Keratinocyte (primary cell): ENCODE measurements at regions not wholly inside any gene's neighbourhood (a gene's known extent, or its start where the extent isn't known, plus 50 kb on each side); places are given as distances from the start of the nearest gene placed in this dataset.

Source experiments
- DNase-seq: peaks from one replicate; pipeline ENCODE4 v3.0.0-alpha.2; 2011; ENCODE audit warnings: low read depth, missing footprints, low spot score
- FAIRE-seq: peaks from 2 replicates; lab custom pipeline; 2011; peaks lifted over from hg19 to GRCh38; lab: Jason Lieb, UNC
- H2AFZ ChIP-seq: 2 replicates; pipeline ENCODE4 v1.6.0; 2012; ENCODE audit warnings: low read length, control low read depth, inconsistent platforms; ENCODE audit not compliant: control insufficient read depth
- H3K27ac ChIP-seq: 2 replicates; pipeline ENCODE4 v1.5.1; 2011; ENCODE audit warnings: low read length; ENCODE audit not compliant: control insufficient read depth, insufficient read depth
- H3K27me3 ChIP-seq: 3 replicates; pipeline ENCODE4 v1.6.0; 2011; ENCODE audit warnings: low read length; ENCODE audit not compliant: control insufficient read depth, insufficient read depth; ENCODE audit errors: extremely low read depth
- H3K36me3 ChIP-seq, 2 experiments: 2 replicates in 1 of 2; 3 replicates in 1 of 2; pipeline ENCODE4 v1.5.1; 2011; ENCODE audit warnings: low read length in 2 of 2, mild to moderate bottlenecking in 1 of 2; ENCODE audit not compliant: control insufficient read depth in 2 of 2, insufficient read depth in 2 of 2; ENCODE audit errors: extremely low read depth in 1 of 2
- H3K4me1 ChIP-seq: 3 replicates; pipeline ENCODE4 v1.5.1; 2011; ENCODE audit warnings: low read length; ENCODE audit not compliant: control insufficient read depth, insufficient read depth; ENCODE audit errors: extremely low read depth
- H3K4me2 ChIP-seq: 3 replicates; pipeline ENCODE4 v1.6.0; 2011; ENCODE audit warnings: low read depth, low read length; ENCODE audit not compliant: control insufficient read depth, insufficient read depth; ENCODE audit errors: extremely low read depth
- H3K4me3 ChIP-seq, 3 experiments: fragments of 200-600 bp in 1 of 3; sonication (generic) in 1 of 3; 2 replicates in 2 of 3; 3 replicates in 1 of 3; pipeline ENCODE4 v1.5.1; 2011 to 2016; ENCODE audit warnings: low read length in 3 of 3, mild to moderate bottlenecking in 3 of 3, control low read depth in 2 of 3, inconsistent platforms in 1 of 3, low read depth in 1 of 3, mixed read lengths in 1 of 3, mixed run types in 1 of 3, moderate library complexity in 1 of 3; ENCODE audit not compliant: control insufficient read depth in 2 of 3, insufficient read depth in 2 of 3; ENCODE audit errors: extremely low read depth in 1 of 3
- H3K79me2 ChIP-seq: 2 replicates; pipeline ENCODE4 v1.6.0; 2012; ENCODE audit warnings: low read length; ENCODE audit not compliant: control insufficient read depth, insufficient read depth
- H3K9ac ChIP-seq: 3 replicates; pipeline ENCODE4 v1.6.0; 2011; ENCODE audit warnings: low read length; ENCODE audit not compliant: control insufficient read depth, insufficient read depth; ENCODE audit errors: extremely low read depth
- H3K9me1 ChIP-seq: 3 replicates; pipeline ENCODE4 v1.6.0; 2011; ENCODE audit warnings: low read length; ENCODE audit not compliant: control insufficient read depth, insufficient read depth; ENCODE audit errors: extremely low read depth
- H3K9me3 ChIP-seq: 2 replicates; pipeline ENCODE4 v1.5.1; 2012; ENCODE audit warnings: low read depth, low read length; ENCODE audit not compliant: control insufficient read depth
- H4K20me1 ChIP-seq: 3 replicates; pipeline ENCODE4 v1.6.0; 2011; ENCODE audit warnings: low read length; ENCODE audit not compliant: control insufficient read depth, insufficient read depth; ENCODE audit errors: extremely low read depth
- CTCF ChIP-seq, 3 experiments: IDR thresholded peaks in 1 of 3; conservative IDR thresholded peaks in 1 of 3; optimal IDR thresholded peaks in 1 of 3; 2 replicates in 2 of 3; 3 replicates in 1 of 3; pipeline versions ENCODE3 to v1.5.1; 2011; ENCODE audit warnings: low read length in 3 of 3, mild to moderate bottlenecking in 3 of 3, moderate library complexity in 2 of 3, control low read depth in 1 of 3, inconsistent platforms in 1 of 3; ENCODE audit not compliant: insufficient read depth in 2 of 3; ENCODE audit errors: extremely low read depth in 1 of 3
- EZH2 ChIP-seq: IDR thresholded peaks from one replicate; pipeline ENCODE4 v1.6.1; 2012; ENCODE audit warnings: inconsistent platforms, mild to moderate bottlenecking, low read length, moderate library complexity
- dilution Hi-C: fragments of 300-500 bp; cut with MboI; formaldehyde crosslinking; loops from one replicate; pipeline ENCODE4 v1.7.0; 2020; ENCODE audit warnings: low sequenced_read_pairs; ENCODE audit not compliant: extremely low pct_ligation_motif_present

DNA sequence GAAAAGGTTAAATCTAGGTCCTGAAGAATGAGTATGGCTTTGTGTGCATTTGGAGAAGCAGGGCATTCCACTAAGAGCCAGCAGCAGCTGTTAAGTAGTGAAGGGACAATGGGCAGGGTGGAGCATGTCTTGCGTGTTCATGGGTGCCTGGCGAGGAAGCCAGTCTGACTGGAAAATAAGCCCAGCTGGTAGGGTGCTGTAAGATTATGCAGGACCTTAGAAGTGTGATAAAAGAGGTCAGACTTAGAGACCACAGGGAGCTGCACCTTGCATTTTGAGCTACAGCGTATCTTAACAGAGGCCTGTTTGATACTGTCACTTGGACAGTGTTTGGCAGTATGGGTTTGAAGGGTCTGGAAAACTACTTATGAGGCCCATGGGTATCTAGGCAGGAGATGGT lies 131.7 kb upstream of the ELL2 start:
- Histone ChIP-seq H3K4me1 (peaks cover 32% of the 10 kb centered on the region), H2AFZ (no peak overlapping the region), H3K36me3 (no peaks in the 10 kb centered on the region), H3K27ac (peak overlapping the region; percentile 76), H3K27me3 (no peaks in the 10 kb centered on the region), H3K4me2 (peak overlapping the region; percentile 60), H3K9ac (no peak overlapping the region), H3K9me3 (no peaks in the 10 kb centered on the region), H3K4me3 (no peak overlapping the region), H3K79me2 (no peaks in the 10 kb centered on the region), H3K9me1 (no peaks in the 10 kb centered on the region), H4K20me1 (no peaks in the 10 kb centered on the region)
- dilution Hi-C loops, result no loop called here
- peak; percentile 74 for FAIRE-seq
- TF ChIP-seq EZH2 (no peak), CTCF (optimal IDR thresholded peaks at IDR 0.05 in 1 of 3, IDR thresholded peaks at IDR 0.05 in 1 of 3, conservative IDR thresholded peaks at IDR 0.05 in 1 of 3; ENCODE audit: extremely low read depth in 1 of 3, insufficient read depth in 2 of 3, low read length in 3 of 3) (no peak)
- no peak for DNase-seq

DNA sequence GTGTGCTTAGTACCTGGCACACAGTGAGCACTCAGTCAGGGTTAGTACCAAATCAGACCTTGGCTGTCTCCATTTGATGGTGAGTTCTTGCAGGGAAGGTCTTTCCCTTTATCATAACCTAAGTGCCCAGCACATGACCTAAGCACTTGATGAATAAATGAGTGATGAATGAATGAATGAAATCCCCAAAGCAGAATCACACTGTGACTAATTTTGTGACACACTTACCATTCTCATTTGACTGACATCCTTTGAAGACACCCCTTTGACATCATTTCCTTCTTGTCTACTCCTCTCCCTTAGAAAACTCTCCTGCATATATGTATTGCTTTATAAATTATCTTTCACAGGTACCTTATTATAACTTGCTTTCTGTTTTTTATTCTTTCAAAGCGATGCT lies 130.2 kb upstream of the ELL2 start:
- Histone ChIP-seq H3K27me3 (no peaks in the 10 kb centered on the region), H3K4me1 (peaks cover 31% of the 10 kb centered on the region), H3K36me3 (no peaks in the 10 kb centered on the region), H4K20me1 (no peaks in the 10 kb centered on the region), H3K27ac (no peak overlapping the region), H2AFZ (no peak overlapping the region), H3K9me3 (no peaks in the 10 kb centered on the region), H3K4me2 (no peak overlapping the region), H3K4me3 (no peak overlapping the region), H3K9me1 (no peaks in the 10 kb centered on the region), H3K79me2 (no peaks in the 10 kb centered on the region), H3K9ac (no peak overlapping the region)
- dilution Hi-C loops, result no loop called here
- FAIRE-seq (no peak), DNase-seq (no peak)
- TF ChIP-seq CTCF (optimal IDR thresholded peaks at IDR 0.05 in 1 of 3, IDR thresholded peaks at IDR 0.05 in 1 of 3, conservative IDR thresholded peaks at IDR 0.05 in 1 of 3; ENCODE audit: extremely low read depth in 1 of 3, insufficient read depth in 2 of 3, low read length in 3 of 3), result no peak
- no peak for TF ChIP-seq EZH2
